Effector memory CD4-positive, alpha-beta T cell (primary cell): ENCODE measurements at regions not wholly inside any gene's neighbourhood (a gene's known extent, or its start where the extent isn't known, plus 50 kb on each side); places are given as distances from the start of the nearest gene placed in this dataset.

ENCODE experiments used
- DNase-seq, 3 donors: peaks; one replicate each; pipeline ENCODE4 v3.0.0-alpha.2; 2020
- H3K27ac ChIP-seq: 2 replicates; pipeline ENCODE4 v1.7.0; 2013; ENCODE audit warnings: mild to moderate bottlenecking, low read length, moderate library complexity; ENCODE audit not compliant: insufficient read depth, poor library complexity, severe bottlenecking
- H3K27me3 ChIP-seq: replicated peaks from 2 replicates; pipeline ENCODE4 v1.7.0; 2013; ENCODE audit warnings: mild to moderate bottlenecking, low read length; ENCODE audit not compliant: insufficient read depth, control insufficient read depth, poor library complexity, severe bottlenecking
- H3K36me3 ChIP-seq: 2 replicates; pipeline ENCODE4 v1.7.0; 2013; ENCODE audit warnings: mild to moderate bottlenecking, low read length, moderate library complexity; ENCODE audit not compliant: control insufficient read depth, insufficient read depth
- H3K4me1 ChIP-seq: 2 replicates; pipeline ENCODE4 v1.7.0; 2013; ENCODE audit warnings: low read length, mild to moderate bottlenecking; ENCODE audit not compliant: control insufficient read depth, insufficient read depth, poor library complexity, severe bottlenecking
- H3K4me3 ChIP-seq: 2 replicates; pipeline ENCODE4 v1.7.0; 2013; ENCODE audit warnings: low read length, low read depth, mild to moderate bottlenecking; ENCODE audit not compliant: insufficient read depth, poor library complexity, severe bottlenecking
- H3K9me3 ChIP-seq: 2 replicates; pipeline ENCODE4 v1.7.0; 2013; ENCODE audit warnings: mild to moderate bottlenecking, low read length, moderate library complexity; ENCODE audit not compliant: control insufficient read depth

- H3K9me3 ChIP-seq = no peaks in the 10 kb centered on the region
- no peak overlapping the region for H3K4me3 ChIP-seq
- H3K36me3 ChIP-seq = no peaks in the 10 kb centered on the region
- no peaks in the 10 kb centered on the region for H3K4me1 ChIP-seq
- DNase-seq = no peak
- H3K27me3 ChIP-seq = no peaks in the 10 kb centered on the region
- no peak overlapping the region for H3K27ac ChIP-seq
These were observed 239.9 kb downstream of the MTX2 start for GRCh38 chr2:176508984-176509740.

DNA sequence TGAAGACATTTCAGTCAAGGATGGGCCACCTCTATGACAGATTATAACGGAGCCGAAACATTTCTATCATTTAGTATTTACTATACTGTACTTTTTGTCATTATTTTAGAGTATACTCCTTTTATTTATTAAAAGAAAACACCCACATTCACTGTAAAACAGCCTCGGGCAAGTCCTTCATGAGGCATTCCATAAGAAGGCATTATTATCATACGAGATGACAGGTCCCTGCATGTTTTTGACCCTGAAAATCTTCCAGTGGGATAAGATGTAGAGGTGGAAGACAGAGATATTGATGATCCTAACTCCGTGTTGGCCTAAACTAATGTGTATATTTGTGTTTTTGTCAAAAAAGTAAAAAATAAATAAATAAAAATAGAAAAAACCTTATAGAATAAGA is 245.0 kb downstream of the MTX2 start:
- Histone ChIP-seq H3K27me3 (no peaks in the 10 kb centered on the region), H3K4me3 (no peak overlapping the region), H3K36me3 (no peaks in the 10 kb centered on the region), H3K9me3 (no peaks in the 10 kb centered on the region), H3K27ac (no peak overlapping the region), H3K4me1 (no peaks in the 10 kb centered on the region)
- DNase-seq = no peak

- H3K4me1 ChIP-seq = no peaks in the 10 kb centered on the region
- no peak overlapping the region for H3K4me3 ChIP-seq
- no peak for DNase-seq
- H3K9me3 ChIP-seq = no peaks in the 10 kb centered on the region
- H3K36me3 ChIP-seq = no peaks in the 10 kb centered on the region
- H3K27me3 ChIP-seq = no peaks in the 10 kb centered on the region
- no peak overlapping the region for H3K27ac ChIP-seq
These were observed 245.7 kb downstream of the MTX2 start for GRCh38 chr2:176514805-176515500.

- no peak for DNase-seq
These were observed 246.9 kb downstream of the MTX2 start for GRCh38 chr2:176516051-176516602.

GRCh38 chr2:176518823-176519222 is 249.6 kb downstream of the MTX2 start:
- Histone ChIP-seq H3K36me3 (no peaks in the 10 kb centered on the region), H3K9me3 (no peaks in the 10 kb centered on the region), H3K27ac (no peak overlapping the region), H3K4me1 (no peaks in the 10 kb centered on the region), H3K4me3 (no peak overlapping the region), H3K27me3 (no peaks in the 10 kb centered on the region)
- DNase-seq = no peak

More at GRCh38 chr2:176516051-176516602, 246.9 kb downstream of the MTX2 start:
- Histone ChIP-seq H3K9me3 (no peaks in the 10 kb centered on the region), H3K27me3 (no peaks in the 10 kb centered on the region), H3K27ac (no peak overlapping the region), H3K4me1 (no peaks in the 10 kb centered on the region), H3K36me3 (no peaks in the 10 kb centered on the region), H3K4me3 (no peak overlapping the region)

- no peak overlapping the region for H3K4me3 ChIP-seq
- H3K4me1 ChIP-seq = no peaks in the 10 kb centered on the region
- H3K27me3 ChIP-seq = no peaks in the 10 kb centered on the region
- H3K27ac ChIP-seq = no peak overlapping the region
- no peak for DNase-seq
- no peaks in the 10 kb centered on the region for H3K36me3 ChIP-seq
- no peaks in the 10 kb centered on the region for H3K9me3 ChIP-seq
These were observed 252.8 kb downstream of the MTX2 start for GRCh38 chr2:176521878-176522670.

DNA sequence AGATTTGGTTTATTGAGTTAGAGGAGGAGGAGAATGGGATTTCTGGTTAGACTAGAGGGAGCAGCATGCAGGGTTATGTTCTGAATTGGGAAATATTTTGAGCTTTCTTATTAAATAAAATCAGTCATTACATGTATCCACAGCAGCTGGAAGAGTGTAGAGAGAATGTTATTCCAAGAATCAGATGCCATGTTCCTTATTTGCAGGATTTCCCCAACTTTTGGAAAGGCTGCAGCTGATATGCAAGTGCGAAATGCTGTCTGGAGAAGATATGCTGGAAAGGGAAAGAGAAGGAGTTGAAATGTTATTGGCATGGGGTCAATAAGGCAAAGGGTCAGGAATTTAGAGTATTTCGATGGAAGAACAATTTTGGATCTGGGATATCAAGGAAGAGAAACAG is 255.8 kb downstream of the MTX2 start:
- Histone ChIP-seq H3K27me3 (no peaks in the 10 kb centered on the region), H3K36me3 (no peaks in the 10 kb centered on the region), H3K27ac (no peak overlapping the region), H3K4me3 (no peak overlapping the region), H3K9me3 (no peaks in the 10 kb centered on the region), H3K4me1 (no peaks in the 10 kb centered on the region)
- DNase-seq = no peak

DNA sequence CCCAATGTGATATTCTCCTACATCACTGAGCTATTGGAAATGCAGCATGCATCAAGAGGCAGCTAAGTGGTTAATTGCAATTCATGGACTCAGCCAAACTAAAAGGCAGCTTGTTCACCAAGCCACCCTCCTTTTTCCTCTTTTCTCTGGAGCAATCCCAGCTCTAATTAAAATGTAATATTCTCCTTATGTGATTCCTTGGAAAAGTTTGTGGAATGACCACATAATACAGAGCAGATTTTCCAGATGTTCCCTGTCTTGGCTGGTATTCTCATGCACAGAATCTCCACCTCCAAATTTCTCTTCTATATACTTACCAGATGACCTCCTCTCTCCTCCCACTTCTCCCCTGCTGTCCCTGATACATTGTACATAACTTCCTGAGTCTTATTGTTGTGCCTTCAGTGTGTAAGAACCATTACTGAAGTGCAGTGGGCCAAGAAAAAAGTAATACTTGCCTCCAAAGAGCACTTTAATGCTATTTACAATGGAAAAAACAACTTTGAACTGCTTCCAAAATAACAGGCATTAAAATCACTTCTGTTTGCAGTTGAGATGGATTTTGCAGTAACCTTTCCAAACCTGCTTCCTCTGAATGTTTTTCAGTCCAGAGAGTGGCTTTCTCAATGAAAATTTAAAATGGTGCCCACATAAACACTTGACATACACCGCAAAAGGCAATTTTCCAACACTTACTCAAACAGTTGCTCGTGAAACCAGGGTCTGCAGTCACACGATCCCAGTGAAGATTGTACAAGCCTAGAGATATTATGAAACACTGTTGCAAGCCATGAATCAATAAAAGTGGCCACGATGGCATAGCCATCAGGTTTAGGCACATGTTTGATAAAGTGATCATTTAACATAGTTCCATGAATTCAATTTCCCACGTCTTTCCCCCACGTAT is 258.0 kb downstream of the MTX2 start:
- Histone ChIP-seq H3K4me3 (no peak overlapping the region), H3K27me3 (no peaks in the 10 kb centered on the region), H3K36me3 (no peaks in the 10 kb centered on the region), H3K4me1 (no peaks in the 10 kb centered on the region), H3K9me3 (no peaks in the 10 kb centered on the region), H3K27ac (no peak overlapping the region)
- no peak for DNase-seq

DNA sequence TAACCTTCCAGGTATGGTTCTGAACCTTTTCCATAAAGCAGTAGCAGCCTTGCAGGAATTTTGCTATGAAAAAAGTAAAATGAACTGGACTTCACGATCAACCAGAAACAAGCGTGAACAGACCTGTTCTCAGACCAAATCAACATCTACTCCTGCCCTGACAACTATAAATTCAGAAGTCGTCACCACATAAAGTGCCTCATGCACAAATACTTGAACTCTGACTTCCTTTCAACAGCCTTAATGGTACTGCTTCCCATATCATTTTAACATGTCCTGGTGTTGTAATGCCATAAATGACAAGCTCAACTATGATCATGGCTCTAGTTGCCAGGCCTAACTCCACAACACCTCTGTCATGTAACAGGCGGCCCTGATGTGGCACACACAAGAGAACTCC is 262.4 kb downstream of the MTX2 start:
- H3K27me3 ChIP-seq = no peaks in the 10 kb centered on the region

More for the DNA sequence above, 262.4 kb downstream of the MTX2 start:
- Histone ChIP-seq H3K27ac (no peak overlapping the region), H3K9me3 (no peaks in the 10 kb centered on the region), H3K36me3 (no peaks in the 10 kb centered on the region), H3K4me1 (no peaks in the 10 kb centered on the region), H3K4me3 (no peak overlapping the region)
- DNase-seq = no peak
